A673 (cell line): ENCODE measurements at regions not wholly inside any gene's neighbourhood (a gene's known extent, or its start where the extent isn't known, plus 50 kb on each side); places are given as distances from the start of the nearest gene placed in this dataset.
"Not testable (repeated sequence)": the region's sequence is repeated elsewhere in the genome, so short reads cannot be mapped to it uniquely, and the experiment has no call there.

Experiments
- BruUV-seq: library from RNA; stranded (reverse); fragments of 400-500 nt; replicated peaks from 2 replicates; lab custom pipeline; 2021; lab: Mats Ljungman, UMichigan
- CTCF ChIA-PET: fragments of 300-600 bp; sonication (Branson Sonifier 250); formaldehyde crosslinking; loops from one replicate; lab custom pipeline; 2022; ENCODE audit warnings: antibody characterized with exemption; lab: Charles Lee
- POLR2A ChIA-PET: fragments of 300-600 bp; sonication (Branson Sonifier 250); formaldehyde crosslinking; loops from one replicate; lab custom pipeline; 2022; ENCODE audit warnings: antibody characterized with exemption; ENCODE audit not compliant: low non-redundant PET; lab: Charles Lee
- DNase-seq: peaks from one replicate; pipeline ENCODE4 v3.0.0-alpha.2; 2015; ENCODE audit warnings: low spot score
- H3K27ac ChIP-seq: fragments of 200-600 bp; sonication (generic); 2 replicates; pipeline ENCODE4 v1.5.1; 2016; ENCODE audit warnings: mixed run types, low read depth, mild to moderate bottlenecking, mixed read lengths, antibody characterized with exemption, low read length; ENCODE audit not compliant: poor library complexity, severe bottlenecking
- H3K27me3 ChIP-seq: fragments of 200-600 bp; sonication (generic); replicated peaks from 2 replicates; pipeline ENCODE4 v1.6.1; 2017; ENCODE audit warnings: mixed run types, low read depth, mild to moderate bottlenecking, mixed read lengths, antibody characterized with exemption, low read length; ENCODE audit not compliant: insufficient read depth, poor library complexity
- H3K36me3 ChIP-seq: fragments of 200-600 bp; sonication (generic); 2 replicates; pipeline ENCODE4 v1.6.1; 2016; ENCODE audit warnings: mixed run types, mild to moderate bottlenecking, mixed read lengths, antibody characterized with exemption, low read length; ENCODE audit not compliant: insufficient read depth, poor library complexity, severe bottlenecking
- H3K4me1 ChIP-seq: fragments of 200-600 bp; sonication (generic); 2 replicates; pipeline ENCODE4 v1.6.1; 2017; ENCODE audit warnings: mixed run types, mild to moderate bottlenecking, mixed read lengths, antibody characterized with exemption, low read length; ENCODE audit not compliant: insufficient read depth, poor library complexity, severe bottlenecking
- H3K4me3 ChIP-seq: fragments of 200-600 bp; sonication (generic); 2 replicates; pipeline ENCODE4 v1.5.1; 2016; ENCODE audit warnings: low read depth, mixed run types, mild to moderate bottlenecking, mixed read lengths, low read length; ENCODE audit not compliant: poor library complexity, severe bottlenecking
- H3K9me3 ChIP-seq: fragments of 200-600 bp; sonication (generic); 2 replicates; pipeline ENCODE4 v1.6.1; 2016; ENCODE audit warnings: mixed run types, low read depth, mild to moderate bottlenecking, mixed read lengths, antibody characterized with exemption, low read length; ENCODE audit not compliant: poor library complexity, severe bottlenecking
- EZH2 ChIP-seq: fragments of 200-600 bp; sonication (generic); IDR thresholded peaks from 2 replicates; pipeline ENCODE4 v1.6.1; 2017; ENCODE audit warnings: borderline replicate concordance, low read depth, mild to moderate bottlenecking, mixed read lengths, antibody characterized with exemption, low read length; ENCODE audit not compliant: poor library complexity, severe bottlenecking
- intact Hi-C: fragments of 100-400 bp; cut with micrococcal nuclease; formaldehyde crosslinking; loops from one replicate; pipeline ENCODE4 v1.10.0; 2022; ENCODE audit not compliant: unreplicated experiment
- TF ChIP-seq, protein P1 (sequence below): fragments of 300-800, 200-600 bp; sonication (generic); conservative IDR thresholded peaks from 2 replicates; pipeline ENCODE4 v1.5.1; 2017; ENCODE audit warnings: low read depth, mild to moderate bottlenecking, antibody characterized with exemption, low read length, moderate library complexity, mixed read lengths

DNA sequence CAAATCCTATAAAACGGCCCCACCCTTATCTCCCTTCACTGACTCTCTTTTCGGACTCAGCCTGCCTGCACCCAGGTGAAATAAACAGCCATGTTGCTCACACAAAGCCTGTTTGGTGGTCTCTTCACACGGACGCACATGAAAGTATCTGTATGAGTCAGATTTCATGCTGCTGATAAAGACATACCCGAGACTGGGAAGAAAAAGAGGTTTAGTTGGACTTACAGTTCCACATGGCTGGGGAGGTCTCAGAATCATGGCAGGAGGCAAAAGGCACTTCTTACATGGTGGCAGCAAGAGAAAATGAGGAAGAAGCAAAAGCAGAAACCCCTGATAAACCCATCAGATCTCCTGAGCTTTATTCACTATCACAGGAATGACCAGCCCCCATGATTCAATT lies 249.3 kb upstream of the SPTLC3 start:
- intact Hi-C loops = not testable (repeated sequence)

GRCh38 chr20:12762725-12763124 lies 246.0 kb upstream of the SPTLC3 start:
- DNase-seq = peak; percentile 12
- Histone ChIP-seq H3K27ac (no peak overlapping the region), H3K27me3 (peaks cover 9% of the 10 kb centered on the region), H3K9me3 (no peaks in the 10 kb centered on the region), H3K36me3 (no peaks in the 10 kb centered on the region), H3K4me1 (no peaks in the 10 kb centered on the region), H3K4me3 (no peak overlapping the region)
- intact Hi-C loops = no loop called here
- ChIA-PET POLR2A (no interaction called here), CTCF (no interaction called here)
- no TSS peak for BruUV-seq
- TF ChIP-seq, protein P1, sequence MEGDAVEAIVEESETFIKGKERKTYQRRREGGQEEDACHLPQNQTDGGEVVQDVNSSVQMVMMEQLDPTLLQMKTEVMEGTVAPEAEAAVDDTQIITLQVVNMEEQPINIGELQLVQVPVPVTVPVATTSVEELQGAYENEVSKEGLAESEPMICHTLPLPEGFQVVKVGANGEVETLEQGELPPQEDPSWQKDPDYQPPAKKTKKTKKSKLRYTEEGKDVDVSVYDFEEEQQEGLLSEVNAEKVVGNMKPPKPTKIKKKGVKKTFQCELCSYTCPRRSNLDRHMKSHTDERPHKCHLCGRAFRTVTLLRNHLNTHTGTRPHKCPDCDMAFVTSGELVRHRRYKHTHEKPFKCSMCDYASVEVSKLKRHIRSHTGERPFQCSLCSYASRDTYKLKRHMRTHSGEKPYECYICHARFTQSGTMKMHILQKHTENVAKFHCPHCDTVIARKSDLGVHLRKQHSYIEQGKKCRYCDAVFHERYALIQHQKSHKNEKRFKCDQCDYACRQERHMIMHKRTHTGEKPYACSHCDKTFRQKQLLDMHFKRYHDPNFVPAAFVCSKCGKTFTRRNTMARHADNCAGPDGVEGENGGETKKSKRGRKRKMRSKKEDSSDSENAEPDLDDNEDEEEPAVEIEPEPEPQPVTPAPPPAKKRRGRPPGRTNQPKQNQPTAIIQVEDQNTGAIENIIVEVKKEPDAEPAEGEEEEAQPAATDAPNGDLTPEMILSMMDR = no peak
- TF ChIP-seq EZH2 = no peak

More for the DNA sequence above, 249.3 kb upstream of the SPTLC3 start:
- H3K4me3 ChIP-seq, POLR2A ChIA-PET, H3K27ac ChIP-seq, H3K9me3 ChIP-seq, DNase-seq, H3K36me3 ChIP-seq, H3K4me1 ChIP-seq, BruUV-seq, CTCF ChIA-PET, H3K27me3 ChIP-seq: not testable (repeated sequence)

DNA sequence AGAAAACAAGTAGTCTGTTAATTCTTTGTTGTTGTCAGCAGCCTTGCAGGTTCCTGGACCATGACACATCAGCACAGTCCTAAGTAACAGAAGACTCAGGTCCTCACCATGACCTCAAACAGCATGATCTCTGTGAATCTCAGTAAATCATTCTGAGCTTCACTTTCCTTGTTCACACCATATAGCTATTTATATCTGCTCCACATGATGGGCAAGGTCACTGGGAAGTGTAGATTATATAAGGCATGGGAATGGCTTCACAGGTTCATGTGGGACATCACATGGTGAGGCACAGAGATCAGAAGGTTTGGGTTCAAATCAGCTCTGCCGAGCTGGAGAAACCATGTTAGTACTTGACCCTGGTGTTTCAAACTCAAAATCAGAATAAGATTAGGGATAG lies 245.4 kb upstream of the SPTLC3 start:
- CTCF ChIA-PET = no interaction called here
- POLR2A ChIA-PET = no interaction called here
- H3K4me3 ChIP-seq = no peak overlapping the region
- no peaks in the 10 kb centered on the region for H3K9me3 ChIP-seq
- no TSS peak for BruUV-seq
- peaks cover 9% of the 10 kb centered on the region for H3K27me3 ChIP-seq
- no peak overlapping the region for H3K27ac ChIP-seq
- no peaks in the 10 kb centered on the region for H3K4me1 ChIP-seq
- no peaks in the 10 kb centered on the region for H3K36me3 ChIP-seq
- intact Hi-C loops = no loop called here
- no peak for DNase-seq
- TF ChIP-seq, protein P1 = no peak
- no peak for TF ChIP-seq EZH2

DNA sequence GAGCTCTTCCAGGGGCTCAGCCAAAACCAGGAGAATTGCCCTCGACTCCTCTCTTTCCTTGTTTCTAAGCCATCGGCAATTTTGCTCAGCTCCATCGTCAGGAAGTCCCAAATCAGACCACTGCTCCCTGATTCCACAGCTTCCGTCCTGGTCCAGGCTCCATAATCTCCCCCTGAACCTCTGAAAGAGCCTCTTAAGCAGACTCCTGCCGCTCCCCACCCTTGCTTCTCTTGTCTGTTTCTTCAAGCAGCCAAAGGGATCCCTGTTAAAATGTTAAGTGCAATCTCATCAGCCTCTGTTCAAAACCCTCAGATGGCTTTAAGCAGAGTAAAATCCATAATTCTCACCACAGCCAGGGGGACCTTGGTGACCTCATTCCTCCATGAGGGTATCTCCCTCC lies 244.7 kb upstream of the SPTLC3 start:
- CTCF ChIA-PET = no interaction called here
- DNase-seq = no peak
- TF ChIP-seq EZH2 = no peak
- TF ChIP-seq, protein P1 = no peak
- BruUV-seq = no TSS peak
- POLR2A ChIA-PET = no interaction called here
- Histone ChIP-seq H3K36me3 (no peaks in the 10 kb centered on the region), H3K27ac (no peak overlapping the region), H3K4me3 (no peak overlapping the region), H3K4me1 (no peaks in the 10 kb centered on the region), H3K27me3 (peaks cover 9% of the 10 kb centered on the region), H3K9me3 (no peaks in the 10 kb centered on the region)
- intact Hi-C loops = no loop called here
